Glomerular visceral epithelial cell (primary cell): ENCODE measurements at regions not wholly inside any gene's neighbourhood (a gene's known extent, or its start where the extent isn't known, plus 50 kb on each side); places are given as distances from the start of the nearest gene placed in this dataset.
"Not testable (repeated sequence)": the region's sequence is repeated elsewhere in the genome, so short reads cannot be mapped to it uniquely, and the experiment has no call there.

Experiments used
- DNase-seq: peaks from one replicate; pipeline ENCODE4 v3.0.0-alpha.2; 2016; ENCODE audit errors: extremely low spot score

DNA sequence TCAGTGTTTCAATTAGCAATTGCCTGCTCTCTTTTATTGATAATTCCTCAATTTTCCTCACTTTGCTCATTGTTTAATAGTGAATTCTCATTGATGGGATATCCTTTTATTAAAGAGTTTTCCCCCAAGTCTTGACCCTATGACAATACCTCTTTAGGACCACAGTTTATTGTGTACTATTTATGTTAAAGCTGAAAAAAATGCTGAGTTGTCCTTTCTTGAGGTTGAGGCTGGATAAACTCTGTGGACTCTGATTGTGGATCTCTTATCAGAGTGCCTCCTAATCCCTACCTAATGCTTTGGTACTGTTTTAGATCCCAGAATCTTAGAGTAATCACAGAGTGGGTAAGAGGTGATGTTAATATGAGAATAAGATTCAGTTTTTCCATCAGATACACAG is 416.3 kb upstream of the GBE1 start:
- no peak for DNase-seq

DNA sequence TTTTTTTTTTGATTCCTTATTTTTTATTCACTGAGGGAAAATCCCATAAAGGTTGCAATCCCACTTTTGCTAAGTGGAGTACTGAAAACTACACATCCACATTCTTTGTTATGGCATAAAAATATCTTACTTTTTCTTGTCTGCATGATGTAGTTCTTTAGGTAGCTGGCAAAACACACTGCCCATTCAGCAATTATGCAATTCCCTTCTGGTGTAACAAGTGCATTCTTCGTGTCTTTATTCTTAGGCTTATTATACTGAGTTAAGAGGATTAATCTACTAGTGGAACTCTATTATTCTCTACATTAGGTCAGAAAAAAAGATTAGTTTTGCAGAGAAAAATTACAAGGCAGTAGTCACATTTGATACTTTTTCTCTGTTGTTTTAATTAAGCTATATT is 403.8 kb upstream of the GBE1 start:
- DNase-seq: no peak

DNA sequence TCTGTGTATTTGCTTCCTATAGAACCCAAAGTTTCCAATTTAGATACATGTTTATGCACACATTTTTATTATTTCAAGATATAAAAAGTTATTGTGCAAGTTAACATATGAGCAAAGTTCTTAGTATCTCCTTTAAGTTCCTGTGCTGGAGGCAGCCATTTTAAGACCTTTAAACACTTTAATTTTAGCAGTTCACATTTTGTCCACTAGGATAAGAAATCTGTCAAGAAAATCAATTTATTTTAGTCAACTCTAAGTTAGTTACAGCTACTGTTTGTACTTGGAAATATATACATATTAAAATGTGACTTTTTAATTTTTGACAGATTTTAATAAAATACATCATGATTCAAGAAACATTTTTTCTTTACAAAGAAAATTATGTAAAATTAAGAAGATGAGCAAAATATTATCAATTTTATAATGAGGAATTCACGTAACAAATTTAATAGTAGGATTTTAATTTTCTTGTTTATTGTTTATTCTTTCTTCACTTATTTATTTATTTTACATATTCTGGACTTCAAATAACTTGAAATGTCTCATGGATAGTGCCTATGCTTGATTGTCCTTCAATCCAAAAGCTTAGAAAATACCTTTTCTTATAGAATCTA is 402.6 kb upstream of the GBE1 start:
- peak; percentile 1 for DNase-seq

DNA sequence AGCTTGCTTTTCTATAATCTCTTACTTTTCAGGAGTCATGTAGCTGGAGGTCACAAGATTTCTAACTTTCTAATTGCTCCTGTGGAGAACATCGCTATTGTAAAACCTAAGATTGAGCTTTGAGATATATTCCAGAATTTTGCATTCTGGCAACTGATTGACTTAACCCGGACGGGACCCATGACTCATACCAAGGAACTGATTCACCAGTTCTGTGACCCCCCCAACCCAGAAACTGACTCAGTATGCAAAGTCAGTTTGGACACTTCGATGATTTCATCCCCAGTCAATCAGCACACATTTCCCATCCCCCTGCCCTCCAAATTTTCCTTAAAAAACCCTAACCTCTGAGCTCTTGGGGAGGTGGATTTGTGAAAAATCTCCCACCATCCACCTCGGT is 396.5 kb upstream of the GBE1 start:
- peak; percentile 75 for DNase-seq

DNA sequence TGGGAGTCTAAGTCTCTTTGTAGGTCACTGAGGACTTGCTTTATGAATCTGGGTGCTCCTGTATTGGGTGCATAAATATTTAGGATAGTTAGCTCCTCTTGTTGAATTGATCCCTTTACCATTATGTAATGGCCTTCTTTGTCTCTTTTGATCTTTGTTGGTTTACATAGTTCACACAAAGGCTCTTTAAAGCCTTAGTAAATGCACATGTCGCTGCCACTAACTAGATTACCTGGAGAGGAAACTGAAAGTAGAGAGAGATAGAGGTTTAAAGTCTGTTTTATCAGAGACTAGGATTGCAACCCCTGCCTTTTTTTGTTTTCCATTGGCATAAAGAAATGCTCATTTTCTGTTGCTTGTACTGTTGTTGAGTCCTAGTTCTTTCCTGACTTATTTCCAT is 392.4 kb upstream of the GBE1 start:
- not testable (repeated sequence) for DNase-seq

DNA sequence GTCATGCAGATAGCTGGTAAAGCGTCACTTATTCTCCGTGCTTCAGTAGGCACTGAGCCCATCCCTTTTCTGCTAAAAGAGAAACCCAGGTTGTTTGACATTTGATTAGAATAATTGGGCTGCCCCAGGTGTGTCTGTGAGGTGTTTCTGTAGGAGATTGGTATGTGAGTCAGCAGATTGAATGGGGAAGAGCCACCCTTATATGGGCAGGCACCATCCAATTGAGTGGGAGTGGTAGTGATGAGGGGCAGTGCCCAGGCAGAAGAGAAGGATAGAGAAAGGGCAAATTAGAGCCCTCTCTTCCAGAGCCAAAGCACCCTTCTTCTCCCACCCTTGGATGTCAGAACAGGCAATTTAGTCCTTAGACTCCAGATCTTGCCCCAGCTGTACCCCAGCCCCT is 384.3 kb upstream of the GBE1 start:
- no peak for DNase-seq

DNA sequence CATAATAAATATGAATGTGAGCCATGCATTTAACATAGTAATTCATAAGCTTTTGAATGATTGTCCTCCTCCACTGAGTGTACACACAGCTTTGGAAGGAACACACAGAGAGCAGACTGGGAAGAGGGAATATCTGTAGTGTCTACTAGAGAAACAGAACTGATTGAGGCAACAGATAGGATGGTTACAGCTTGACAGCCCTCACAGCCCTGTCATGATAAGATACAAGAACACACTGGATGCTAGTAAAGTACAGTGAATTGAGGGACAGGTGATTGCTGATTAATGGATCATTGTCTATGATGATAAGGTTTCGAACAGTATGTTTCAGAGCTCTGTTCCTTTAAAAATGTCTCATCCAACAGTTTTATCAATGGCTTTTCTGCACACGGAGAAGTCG is 383.4 kb upstream of the GBE1 start:
- DNase-seq: no peak

DNA sequence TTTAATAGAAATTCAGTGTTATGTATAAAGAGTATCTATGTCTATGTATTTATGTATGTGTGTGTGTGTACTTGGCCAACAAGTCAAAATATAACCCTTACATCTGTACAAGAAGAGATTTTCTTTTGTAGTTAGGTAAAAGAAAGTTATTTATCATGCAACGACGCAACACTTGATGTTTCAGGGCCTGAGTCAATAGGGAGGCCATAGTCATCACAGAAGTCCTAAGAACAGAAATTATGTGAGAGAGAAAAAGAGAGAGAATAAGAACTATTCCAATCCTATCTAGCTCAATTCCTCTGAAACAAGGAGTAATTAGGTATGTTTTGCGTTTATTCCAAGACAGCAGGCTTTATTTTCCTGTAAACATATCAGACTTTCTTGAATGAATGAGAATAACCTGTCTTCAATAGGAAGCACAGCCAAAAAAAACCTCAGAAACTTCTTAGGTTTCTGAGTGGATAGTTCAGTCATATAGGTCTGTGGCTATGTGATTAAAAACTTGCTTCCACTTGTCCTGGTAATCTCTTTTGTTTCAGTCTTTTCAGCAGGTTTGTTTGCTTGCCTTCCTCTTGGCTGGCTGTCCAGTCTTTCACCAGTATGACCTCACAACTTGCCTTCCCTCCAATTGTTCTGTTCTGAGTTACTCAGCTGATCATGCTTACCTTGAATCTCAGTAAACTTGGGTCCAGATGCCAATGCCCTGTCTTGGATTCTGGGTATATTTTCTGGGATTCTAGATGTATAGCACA is 382.4 kb upstream of the GBE1 start:
- DNase-seq: no peak

DNA sequence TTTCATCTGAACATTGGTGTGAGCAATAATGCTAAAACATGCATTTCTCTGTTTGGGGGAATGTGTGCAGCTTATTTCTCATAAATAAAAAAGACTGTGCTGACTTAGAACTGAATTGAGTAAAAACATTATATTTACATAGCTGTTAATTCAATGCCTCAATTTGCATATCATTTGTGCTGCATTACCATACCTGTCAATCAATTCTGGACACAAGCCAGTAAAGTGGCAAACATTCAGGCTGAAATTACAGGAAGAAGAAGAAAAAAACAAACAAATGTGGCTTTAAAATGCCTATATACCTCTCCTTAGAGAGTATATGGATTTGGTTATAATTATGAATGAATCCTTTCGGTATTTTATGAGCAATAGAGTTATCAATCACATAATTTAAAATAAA is 380.1 kb upstream of the GBE1 start:
- no peak for DNase-seq

DNA sequence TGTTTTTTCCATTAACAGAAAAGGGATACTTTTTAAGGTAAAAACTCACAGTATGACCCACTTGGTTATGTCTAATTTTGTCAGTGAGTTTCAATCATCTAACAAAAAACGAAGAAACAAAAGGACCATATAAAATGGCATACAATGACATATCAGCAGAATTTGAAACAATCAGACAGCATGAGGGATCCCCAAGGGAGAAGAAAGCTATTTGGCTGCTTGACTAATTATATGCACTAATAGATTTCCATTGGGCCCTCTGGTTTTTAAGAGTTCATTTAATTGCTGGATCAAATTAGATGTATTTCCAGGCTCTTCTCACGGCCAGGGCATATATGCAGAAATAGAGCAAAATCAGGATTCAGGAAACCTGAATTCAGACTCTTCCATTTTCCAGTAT is 376.4 kb upstream of the GBE1 start:
- no peak for DNase-seq

DNA sequence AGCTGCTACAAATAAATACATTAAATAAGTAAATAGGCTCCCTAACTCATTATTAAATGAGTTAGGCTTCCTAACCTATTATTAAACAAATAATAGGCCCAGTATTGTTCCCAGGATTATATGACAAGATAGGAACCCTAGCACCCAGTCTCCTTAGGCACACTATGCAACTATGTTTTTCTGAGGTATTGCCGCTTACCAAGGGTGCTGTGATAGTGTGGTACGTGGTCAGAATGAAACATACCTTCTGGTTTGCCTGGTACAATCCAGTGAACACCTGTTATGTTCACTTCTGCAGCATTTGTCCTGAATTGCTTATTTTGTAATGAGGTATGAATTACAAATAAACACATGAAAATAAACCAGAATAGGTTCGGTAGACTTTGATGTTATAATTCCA is 375.6 kb upstream of the GBE1 start:
- no peak for DNase-seq

DNA sequence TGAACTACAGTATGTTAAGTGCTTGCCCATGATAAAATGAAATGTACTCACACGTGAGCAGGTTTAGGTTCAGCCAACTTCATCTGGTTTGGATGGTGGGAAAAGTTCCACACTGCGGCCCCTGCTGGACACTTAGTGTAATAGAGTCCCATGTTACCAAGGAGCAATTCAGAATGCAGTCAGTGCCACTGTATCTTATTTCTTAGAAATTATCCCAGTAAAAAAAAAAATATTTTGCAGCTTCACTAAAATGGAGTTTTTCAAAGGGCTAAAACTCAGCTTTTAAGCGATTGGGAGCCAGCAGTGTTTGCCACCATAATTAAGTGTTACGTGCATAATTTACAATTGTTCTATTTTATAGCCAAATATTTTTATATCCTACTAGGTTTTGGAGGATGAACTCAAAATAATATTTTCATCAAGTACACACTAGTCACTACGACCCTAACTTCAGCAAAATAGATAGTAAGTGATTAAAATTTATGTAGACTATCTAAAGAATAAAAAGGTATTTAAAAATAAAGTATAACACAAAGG is 371.7 kb upstream of the GBE1 start:
- DNase-seq: peak; percentile 58

DNA sequence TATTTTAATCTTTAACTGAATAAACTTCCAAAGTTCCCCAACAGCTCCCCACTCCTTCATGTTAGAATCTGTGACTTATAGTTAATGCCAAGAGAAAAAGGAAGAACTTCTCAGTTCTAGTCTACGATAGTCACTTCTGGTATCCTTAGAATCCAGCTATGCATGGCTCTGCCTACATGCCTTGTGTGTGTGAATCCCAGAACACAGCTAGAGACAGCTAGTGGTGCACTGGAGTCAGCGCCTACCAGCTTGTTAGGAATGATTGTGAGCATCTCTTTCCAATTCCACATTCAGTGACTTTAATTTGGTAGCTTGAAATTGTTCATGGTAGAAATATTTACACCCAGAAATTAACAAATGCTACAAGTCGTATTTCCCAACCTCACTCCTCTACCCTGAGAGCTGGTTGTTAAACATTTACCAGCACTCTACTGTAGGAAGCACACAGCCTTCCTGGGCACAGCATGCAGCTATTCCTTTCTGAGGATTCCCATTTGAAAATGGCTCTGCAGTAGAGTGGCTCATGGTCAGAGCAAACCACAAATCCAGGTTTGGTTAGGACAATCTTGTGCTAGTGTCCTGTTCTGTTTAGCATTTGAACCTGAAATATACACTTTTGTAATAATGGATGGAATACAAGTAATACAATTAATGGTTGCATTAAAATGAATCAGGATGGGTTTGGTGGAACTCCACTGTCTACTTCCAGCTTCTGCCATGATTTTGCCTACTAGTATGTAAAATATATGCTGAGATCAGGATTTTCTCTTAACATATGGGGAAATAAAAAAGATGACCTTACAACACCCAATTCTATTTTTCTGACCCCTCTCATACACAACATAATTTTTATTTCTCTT is 371.0 kb upstream of the GBE1 start:
- peak; percentile 15 for DNase-seq

DNA sequence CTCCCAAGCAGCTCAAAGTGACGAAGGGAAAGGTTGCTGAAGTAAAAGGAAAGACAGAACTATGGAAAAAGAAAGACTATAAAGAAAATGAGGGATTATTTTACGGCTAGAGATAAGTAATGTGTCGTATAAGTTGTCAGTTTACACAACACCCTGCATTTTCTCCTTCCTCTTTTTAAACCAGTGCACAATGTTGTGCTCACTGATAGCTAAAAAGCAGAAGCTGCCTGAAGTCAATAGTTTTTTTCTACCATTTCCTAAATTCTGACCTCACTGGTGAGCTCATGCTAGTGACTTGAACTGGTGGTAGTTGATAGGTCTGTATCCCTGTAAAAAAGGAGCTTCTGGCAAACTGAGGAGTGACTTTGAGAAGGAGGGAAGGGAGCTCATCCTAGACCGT is 368.6 kb upstream of the GBE1 start:
- DNase-seq: no peak

DNA sequence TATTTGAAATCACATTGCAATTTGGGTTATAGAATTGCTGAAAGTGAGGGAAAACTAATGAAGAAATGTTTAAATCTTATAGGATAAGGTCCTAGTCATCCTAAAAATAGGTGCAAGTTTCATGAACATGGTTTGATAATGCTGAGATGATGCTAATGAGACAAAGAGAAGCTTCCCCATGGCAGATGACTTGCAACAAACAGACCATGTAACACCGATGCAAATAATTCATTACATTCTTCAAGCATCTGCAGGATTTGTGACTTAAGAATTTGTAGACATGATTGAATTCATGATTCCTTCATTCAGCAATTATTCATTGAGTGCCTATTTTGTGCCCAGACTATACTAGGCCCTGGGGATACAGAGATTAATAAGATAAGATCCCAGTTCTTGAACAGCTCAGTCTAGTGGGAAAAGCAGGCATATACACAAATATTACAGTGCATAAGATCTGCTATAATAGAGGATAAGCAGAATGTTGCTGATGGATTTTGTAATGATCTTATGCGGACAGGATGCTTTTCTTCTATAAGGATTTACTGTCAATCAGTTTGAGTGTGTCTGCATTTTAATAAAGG is 367.9 kb upstream of the GBE1 start:
- DNase-seq: no peak

DNA sequence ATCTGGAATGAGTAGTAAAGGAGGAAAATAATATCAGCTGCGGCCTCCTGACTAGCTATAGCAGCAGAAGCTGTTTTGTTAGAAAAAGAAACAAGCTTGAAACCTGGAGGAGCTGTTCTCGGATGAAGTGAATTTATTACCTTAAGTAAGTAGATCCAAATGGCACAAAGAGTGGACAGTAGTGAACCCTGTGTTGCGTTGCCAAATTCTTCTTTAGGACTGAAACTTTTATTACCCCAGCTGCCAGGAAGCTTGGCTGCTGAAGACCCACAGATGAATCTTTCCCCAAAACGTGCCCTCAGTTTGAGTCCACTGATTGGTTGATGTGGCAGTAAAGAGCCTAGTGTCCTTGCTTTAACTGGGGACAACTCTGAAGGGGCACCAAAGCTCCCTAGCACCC is 366.8 kb upstream of the GBE1 start:
- no peak for DNase-seq

DNA sequence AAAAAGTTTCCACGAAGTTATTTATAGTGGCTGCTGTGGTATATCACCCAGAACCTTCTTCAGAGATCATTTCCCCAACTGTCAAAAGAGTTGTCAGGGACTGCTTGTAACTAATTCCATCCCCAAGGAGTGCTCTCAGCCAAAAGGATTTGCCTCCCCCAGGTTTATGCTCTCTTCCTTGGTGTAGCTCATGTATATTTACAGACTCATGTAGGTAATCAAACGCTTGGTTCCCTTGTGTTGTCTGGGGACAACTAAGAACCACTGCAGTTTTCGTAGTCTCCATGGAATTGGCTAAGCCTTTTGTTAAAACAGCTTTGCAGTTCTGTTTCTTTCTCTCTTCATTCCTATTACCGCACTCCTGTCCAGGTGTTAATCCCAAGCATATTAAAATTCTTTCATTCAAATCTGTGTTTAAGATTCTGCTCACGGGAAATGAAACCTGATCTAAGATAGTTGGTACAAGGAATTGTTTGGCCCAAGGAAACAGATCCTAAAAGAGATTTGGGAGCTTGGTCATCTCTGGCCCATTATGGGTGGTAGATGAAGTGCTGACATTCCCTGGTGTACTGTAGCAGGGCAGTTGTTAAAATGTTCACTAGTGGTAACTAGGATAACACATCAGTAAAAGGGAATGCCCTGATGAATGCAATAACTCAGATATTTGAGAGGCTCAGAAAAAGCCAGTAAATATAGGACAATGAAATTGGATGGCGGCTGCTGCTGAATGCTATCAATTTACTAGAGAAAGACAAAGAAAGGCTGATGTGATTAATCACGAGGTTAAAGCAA is 361.3 kb upstream of the GBE1 start:
- no peak for DNase-seq

DNA sequence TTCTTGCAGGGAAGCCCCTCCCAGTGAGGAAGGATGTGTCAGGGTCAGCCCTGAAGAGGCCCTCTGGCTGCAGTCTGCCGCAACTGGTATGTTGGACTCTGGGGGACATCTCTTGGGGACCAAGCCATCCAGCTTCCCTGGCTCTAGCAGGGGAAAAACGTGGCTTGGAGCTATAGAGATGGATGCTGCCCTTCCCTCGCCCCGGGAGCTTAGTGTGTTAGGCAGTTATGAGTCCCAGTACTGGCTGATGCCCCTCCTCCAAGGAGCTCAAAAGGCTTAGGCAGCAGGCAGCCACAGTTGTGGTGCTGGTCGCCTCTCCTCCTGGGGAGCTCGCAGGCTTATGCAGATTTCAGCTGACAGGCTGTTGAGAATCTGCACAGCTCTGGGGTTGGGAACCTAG is 353.1 kb upstream of the GBE1 start:
- DNase-seq: no peak

DNA sequence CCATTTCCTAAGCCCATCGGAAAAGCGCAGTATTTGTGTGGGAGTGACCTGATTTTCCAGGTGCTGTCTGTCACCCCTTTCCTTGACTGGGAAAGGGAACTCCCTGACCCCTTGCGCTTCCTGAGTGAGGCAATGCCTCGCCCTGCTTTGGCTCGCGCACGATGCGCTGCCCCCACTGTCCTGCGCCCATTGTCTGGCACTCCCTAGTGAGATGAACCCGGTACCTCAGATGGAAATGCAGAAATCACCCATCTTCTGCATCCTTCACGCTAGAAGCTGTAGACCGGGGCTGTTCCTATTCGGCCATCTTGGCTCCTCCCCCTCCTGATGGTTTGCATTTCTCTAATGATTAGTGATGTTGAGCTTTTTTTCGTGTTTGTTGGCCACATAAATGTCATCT is 349.3 kb upstream of the GBE1 start:
- DNase-seq: not testable (repeated sequence)

DNA sequence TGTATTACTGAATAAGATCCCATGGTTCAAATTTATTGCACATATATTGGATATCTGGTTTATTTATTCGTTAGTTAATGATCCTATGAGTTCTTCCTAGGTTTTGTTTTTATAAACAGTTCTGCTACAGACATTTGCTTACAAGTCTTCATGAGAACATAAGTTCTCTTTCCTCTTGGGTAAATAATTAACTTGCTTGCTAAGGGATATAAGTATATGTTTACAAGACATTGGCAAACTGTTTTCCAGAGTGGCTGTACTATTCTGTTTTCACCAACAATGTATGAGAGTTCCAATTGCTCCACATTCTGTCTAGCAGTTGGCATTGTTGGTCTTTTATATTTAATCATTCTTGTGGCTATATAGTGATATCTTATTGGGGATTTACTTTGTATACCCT is 341.8 kb upstream of the GBE1 start:
- DNase-seq: no peak

DNA sequence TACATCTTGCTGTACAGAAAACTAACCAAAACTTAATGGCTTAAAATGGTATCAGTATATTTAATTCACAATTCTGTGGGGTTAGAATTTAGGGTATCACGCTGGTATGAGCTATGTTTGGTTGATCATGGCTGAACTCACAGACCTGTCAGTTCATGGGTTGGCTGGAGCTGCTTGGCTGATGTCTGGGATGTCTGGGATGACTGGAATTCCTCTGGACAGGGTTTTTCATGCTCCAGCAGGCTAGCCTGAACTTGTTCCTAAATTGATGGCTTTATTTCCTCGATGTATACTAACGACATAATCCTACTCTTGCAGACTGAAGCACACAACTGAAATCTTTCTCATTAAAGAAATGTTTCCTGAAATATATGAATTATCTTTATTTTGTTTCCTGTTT is 338.9 kb upstream of the GBE1 start:
- DNase-seq: peak; percentile 74
